Ovary (tissue), 7 donors: ENCODE measurements at regions not wholly inside any gene's neighbourhood (a gene's known extent, or its start where the extent isn't known, plus 50 kb on each side); places are given as distances from the start of the nearest gene placed in this dataset.

ENCODE experiments used
- DNase-seq, 5 donors: peaks; one replicate each; pipeline ENCODE4 v3.0.0-alpha.2; 2019 to 2020
- H3K27ac ChIP-seq, 2 donors: fragments of 200-600 bp; one replicate each; pipeline versions ENCODE4 v1.5.1 to v1.8.0; 2019 to 2022
- H3K27me3 ChIP-seq: fragments of 200-600 bp; one replicate; pipeline ENCODE4 v1.8.0; 2022
- H3K36me3 ChIP-seq: fragments of 200-600 bp; sonication (generic); one replicate; pipeline ENCODE4 v1.5.1; 2019
- H3K4me1 ChIP-seq: one replicate; pipeline ENCODE4 v1.8.1; 2013; ENCODE audit warnings: mild to moderate bottlenecking, moderate library complexity; ENCODE audit not compliant: insufficient read depth
- H3K4me3 ChIP-seq: fragments of 200-600 bp; sonication (generic); one replicate; pipeline ENCODE4 v1.5.1; 2017
- H3K9me3 ChIP-seq, 2 donors: fragments of 200-600 bp in 1 of 2; sonication (generic) in 1 of 2; one replicate each; pipeline versions ENCODE4 v1.5.1 to v1.8.1; 2013 to 2019; ENCODE audit warnings: mild to moderate bottlenecking in 1 of 2, moderate library complexity in 1 of 2
- CTCF ChIP-seq, 3 donors: fragments of 450-650 bp in 2 of 3; fragments of 200-600 bp in 1 of 3; IDR thresholded peaks; one replicate each; pipeline versions ENCODE4 v1.5.1 to v1.8.0; 2016 to 2022; ENCODE audit warnings: antibody characterized with exemption in 3 of 3, mild to moderate bottlenecking in 1 of 3
- EP300 ChIP-seq: sonication (generic); formaldehyde crosslinking; IDR thresholded peaks from one replicate; pipeline ENCODE4 v1.6.1; 2017; ENCODE audit warnings: antibody characterized with exemption
- POLR2A ChIP-seq: fragments of 450-650 bp; IDR thresholded peaks from one replicate; pipeline ENCODE4 v1.6.1; 2017; ENCODE audit warnings: antibody characterized with exemption, mild to moderate bottlenecking, moderate library complexity
- WGBS, 3 donors: extraction: QIAGEN DNeasy Blood & Tissue Kit in 1 of 3; methylation state at CpG; one replicate each; pipeline versions ENCODE4 v1.1.5 to v1.1.7; 2013 to 2017; 5-methylcytosine and 5-hydroxymethylcytosine counted together
- intact Hi-C, 4 donors: fragments of 100-400 bp; cut with DNase I; formaldehyde crosslinking; loops; one replicate each; pipeline versions ENCODE4 v1.11.0 to v1.15.1; 2022 to 2023
- donor health status: DM: no; HTN: no; CAD: no; lungs with moderate emphysema.
- donor health status: DM: no; HTN: no; CAD: no.
- donor health status: Bipolar disorder and iron deficiency.
- donor health status: DM: no; HTN: no; CAD: no.
- donor health status: DM: yes; HTN: yes; CAD: no.

- Histone ChIP-seq H3K9me3 (no peaks in the 10 kb centered on the region), H3K36me3 (no peaks in the 10 kb centered on the region), H3K4me3 (no peak overlapping the region), H3K4me1 (no peaks in the 10 kb centered on the region), H3K27me3 (no peaks in the 10 kb centered on the region), H3K27ac (no peak overlapping the region)
- intact Hi-C loops, result no loop called here
- TF ChIP-seq CTCF (IDR thresholded peaks at IDR 0.05) (no peak), POLR2A (no peak), EP300 (no peak)
- WGBS, 3 donors, result 37 to 54% (median 53%) methylated on average over 1 of the region's 1 CpG
- no peak for DNase-seq
Observed at GRCh38 chr20:22470620-22471026, 113.7 kb downstream of the FOXA2 start.

- no peaks in the 10 kb centered on the region for H3K4me1 ChIP-seq
- H3K9me3 ChIP-seq, result no peaks in the 10 kb centered on the region
- 73 to 84% (median 77%) methylated on average over 7 of the region's 7 CpGs for WGBS, 3 donors
- DNase-seq, result no peak
- H3K36me3 ChIP-seq, result no peaks in the 10 kb centered on the region
- intact Hi-C loops, result no loop called here
- H3K27me3 ChIP-seq, result no peaks in the 10 kb centered on the region
- H3K27ac ChIP-seq, result no peak overlapping the region
- no peak overlapping the region for H3K4me3 ChIP-seq
- TF ChIP-seq POLR2A (no peak), CTCF (IDR thresholded peaks at IDR 0.05) (no peak), EP300 (no peak)
Observed at GRCh38 chr20:22466447-22467171, 117.8 kb downstream of the FOXA2 start.

- intact Hi-C loops, result no loop called here
- no peak for DNase-seq
- no peaks in the 10 kb centered on the region for H3K4me1 ChIP-seq
- no peaks in the 10 kb centered on the region for H3K27me3 ChIP-seq
- H3K9me3 ChIP-seq, result no peaks in the 10 kb centered on the region
- H3K4me3 ChIP-seq, result no peak overlapping the region
- no peaks in the 10 kb centered on the region for H3K36me3 ChIP-seq
- TF ChIP-seq POLR2A (no peak), EP300 (no peak)
- WGBS, 3 donors, result 58 to 77% (median 61%) methylated on average over 5 of the region's 5 CpGs
- H3K27ac ChIP-seq, result no peak overlapping the region
Observed at GRCh38 chr20:22465622-22466446, 118.5 kb downstream of the FOXA2 start.

GRCh38 chr20:22464312-22465003 is 119.9 kb downstream of the FOXA2 start:
- intact Hi-C loops, result no loop called here

More at GRCh38 chr20:22464312-22465003, 119.9 kb downstream of the FOXA2 start:
- Histone ChIP-seq H3K36me3 (no peaks in the 10 kb centered on the region), H3K27ac (no peak overlapping the region), H3K4me1 (no peaks in the 10 kb centered on the region), H3K9me3 (no peaks in the 10 kb centered on the region), H3K27me3 (no peaks in the 10 kb centered on the region), H3K4me3 (no peak overlapping the region)
- no peak for DNase-seq
- no peak for TF ChIP-seq EP300
- WGBS, 3 donors, result 82 to 84% (median 84%) methylated on average over 5 of the region's 5 CpGs
